ENCODE measurements at regions not wholly inside any gene's neighbourhood (a gene's known extent, or its start where the extent isn't known, plus 50 kb on each side); places are given as distances from the start of the nearest gene placed in this dataset.

- H3K4me3 ChIP-seq (ENCODE audit: low read length) = no peak overlapping the region
- H3K27ac ChIP-seq (ENCODE audit: low read length) = no peak overlapping the region
- H3K9ac ChIP-seq (ENCODE audit: low read length) = no peak overlapping the region
- no peaks in the 10 kb centered on the region for H3K27me3 ChIP-seq (ENCODE audit: control insufficient read depth, insufficient read depth, low read length)
- H3K9me3 ChIP-seq (ENCODE audit: control insufficient read depth, low read depth, low read length) = no peaks in the 10 kb centered on the region
- no peaks in the 10 kb centered on the region for H3K4me1 ChIP-seq (ENCODE audit: control insufficient read depth, low read depth, low read length)
- no peaks in the 10 kb centered on the region for H3K36me3 ChIP-seq (ENCODE audit: control insufficient read depth, low read depth, low read length)
Measured at GRCh38 chr2:238502088-238502810, 75.5 kb downstream of the ASB1 start.

- H3K36me3 ChIP-seq (ENCODE audit: control insufficient read depth, low read depth, low read length) = no peaks in the 10 kb centered on the region
- no peak overlapping the region for H3K9ac ChIP-seq (ENCODE audit: low read length)
- H3K4me1 ChIP-seq (ENCODE audit: control insufficient read depth, low read depth, low read length) = no peaks in the 10 kb centered on the region
- no peaks in the 10 kb centered on the region for H3K9me3 ChIP-seq (ENCODE audit: control insufficient read depth, low read depth, low read length)
- no peaks in the 10 kb centered on the region for H3K27me3 ChIP-seq (ENCODE audit: control insufficient read depth, insufficient read depth, low read length)
- no peak overlapping the region for H3K27ac ChIP-seq (ENCODE audit: low read length)
- H3K4me3 ChIP-seq (ENCODE audit: low read length) = no peak overlapping the region
Measured at GRCh38 chr2:238502956-238503791, 76.4 kb downstream of the ASB1 start.

- H3K9ac ChIP-seq (ENCODE audit: low read length) = no peak overlapping the region
- no peaks in the 10 kb centered on the region for H3K9me3 ChIP-seq (ENCODE audit: control insufficient read depth, low read depth, low read length)
- H3K27me3 ChIP-seq (ENCODE audit: control insufficient read depth, insufficient read depth, low read length) = no peaks in the 10 kb centered on the region
- H3K36me3 ChIP-seq (ENCODE audit: control insufficient read depth, low read depth, low read length) = no peaks in the 10 kb centered on the region
- no peak overlapping the region for H3K4me3 ChIP-seq (ENCODE audit: low read length)
- no peak overlapping the region for H3K27ac ChIP-seq (ENCODE audit: low read length)
- H3K4me1 ChIP-seq (ENCODE audit: control insufficient read depth, low read depth, low read length) = peaks cover 9% of the 10 kb centered on the region
Measured at GRCh38 chr2:238504181-238504931, 77.6 kb downstream of the ASB1 start.

DNA sequence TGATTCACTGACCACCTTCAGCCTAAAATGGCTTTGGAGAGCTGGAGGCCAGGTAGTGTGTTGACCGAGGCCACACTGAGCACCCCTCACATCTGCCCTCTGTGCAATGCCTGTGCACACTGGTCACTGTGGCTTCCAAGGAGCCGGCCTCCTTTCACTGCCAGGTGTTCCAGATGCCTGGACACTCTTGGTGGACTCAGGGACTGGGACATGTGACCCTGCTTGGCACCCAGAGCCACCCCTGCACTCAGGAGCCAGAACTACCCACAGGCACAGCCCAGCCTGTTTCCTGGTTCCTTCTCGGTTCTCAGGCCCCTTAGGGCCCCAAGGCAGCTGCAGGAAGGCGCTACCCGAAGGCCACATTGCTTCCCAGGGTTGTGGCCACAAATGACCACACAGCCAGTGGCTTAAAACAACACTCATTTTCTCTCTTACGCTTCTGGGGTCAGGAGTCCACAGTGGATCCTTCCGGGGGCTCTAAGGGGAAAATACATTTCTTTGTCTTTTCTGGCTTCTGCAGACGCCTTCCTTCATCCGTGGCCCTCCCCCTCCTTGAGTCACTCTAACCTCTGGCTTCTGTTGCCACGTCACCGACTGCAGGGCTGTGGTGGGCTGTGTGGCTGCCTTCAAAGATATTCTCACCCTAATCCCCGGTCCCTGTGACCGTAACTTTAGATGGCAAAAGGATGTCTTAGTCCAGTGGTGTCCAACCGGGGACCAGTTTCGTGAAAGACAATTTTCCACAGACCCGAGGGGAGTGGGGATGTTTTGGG, 78.6 kb downstream of the ASB1 start:
- Histone ChIP-seq H3K4me1 (ENCODE audit: control insufficient read depth, low read depth, low read length) (peaks cover 17% of the 10 kb centered on the region), H3K36me3 (ENCODE audit: control insufficient read depth, low read depth, low read length) (no peaks in the 10 kb centered on the region), H3K27ac (ENCODE audit: low read length) (no peak overlapping the region), H3K27me3 (ENCODE audit: control insufficient read depth, insufficient read depth, low read length) (no peaks in the 10 kb centered on the region), H3K9me3 (ENCODE audit: control insufficient read depth, low read depth, low read length) (no peaks in the 10 kb centered on the region), H3K4me3 (ENCODE audit: low read length) (no peak overlapping the region), H3K9ac (ENCODE audit: low read length) (no peak overlapping the region)

GRCh38 chr2:238505892-238506280, 79.2 kb downstream of the ASB1 start:
- H3K4me3 ChIP-seq (ENCODE audit: low read length) = no peak overlapping the region
- H3K36me3 ChIP-seq (ENCODE audit: control insufficient read depth, low read depth, low read length) = no peaks in the 10 kb centered on the region
- H3K27me3 ChIP-seq (ENCODE audit: control insufficient read depth, insufficient read depth, low read length) = no peaks in the 10 kb centered on the region
- no peak overlapping the region for H3K27ac ChIP-seq (ENCODE audit: low read length)
- no peaks in the 10 kb centered on the region for H3K9me3 ChIP-seq (ENCODE audit: control insufficient read depth, low read depth, low read length)
- peaks cover 23% of the 10 kb centered on the region for H3K4me1 ChIP-seq (ENCODE audit: control insufficient read depth, low read depth, low read length)
- no peak overlapping the region for H3K9ac ChIP-seq (ENCODE audit: low read length)

- H3K27me3 ChIP-seq (ENCODE audit: control insufficient read depth, insufficient read depth, low read length) = no peaks in the 10 kb centered on the region
- peaks cover 23% of the 10 kb centered on the region for H3K4me1 ChIP-seq (ENCODE audit: control insufficient read depth, low read depth, low read length)
- no peak overlapping the region for H3K4me3 ChIP-seq (ENCODE audit: low read length)
- H3K9me3 ChIP-seq (ENCODE audit: control insufficient read depth, low read depth, low read length) = no peaks in the 10 kb centered on the region
- no peak overlapping the region for H3K9ac ChIP-seq (ENCODE audit: low read length)
- no peaks in the 10 kb centered on the region for H3K36me3 ChIP-seq (ENCODE audit: control insufficient read depth, low read depth, low read length)
- H3K27ac ChIP-seq (ENCODE audit: low read length) = no peak overlapping the region
Measured at GRCh38 chr2:238506371-238507068, 79.8 kb downstream of the ASB1 start.

GRCh38 chr2:238507836-238508235, 81.1 kb downstream of the ASB1 start:
- Histone ChIP-seq H3K27ac (ENCODE audit: low read length) (no peak overlapping the region), H3K4me1 (ENCODE audit: control insufficient read depth, low read depth, low read length) (peaks cover 23% of the 10 kb centered on the region), H3K27me3 (ENCODE audit: control insufficient read depth, insufficient read depth, low read length) (no peaks in the 10 kb centered on the region), H3K9me3 (ENCODE audit: control insufficient read depth, low read depth, low read length) (no peaks in the 10 kb centered on the region), H3K36me3 (ENCODE audit: control insufficient read depth, low read depth, low read length) (no peaks in the 10 kb centered on the region), H3K9ac (ENCODE audit: low read length) (no peak overlapping the region), H3K4me3 (ENCODE audit: low read length) (no peak overlapping the region)

- no peak overlapping the region for H3K9ac ChIP-seq (ENCODE audit: low read length)
- peak overlapping the region; percentile 37 for H3K4me3 ChIP-seq (ENCODE audit: low read length)
- no peaks in the 10 kb centered on the region for H3K27me3 ChIP-seq (ENCODE audit: control insufficient read depth, insufficient read depth, low read length)
- peaks cover 23% of the 10 kb centered on the region for H3K4me1 ChIP-seq (ENCODE audit: control insufficient read depth, low read depth, low read length)
- peak overlapping the region; percentile 40 for H3K27ac ChIP-seq (ENCODE audit: low read length)
- H3K9me3 ChIP-seq (ENCODE audit: control insufficient read depth, low read depth, low read length) = no peaks in the 10 kb centered on the region
- H3K36me3 ChIP-seq (ENCODE audit: control insufficient read depth, low read depth, low read length) = no peaks in the 10 kb centered on the region
Measured at GRCh38 chr2:238509151-238509835, 82.6 kb downstream of the ASB1 start.

GRCh38 chr2:238509903-238510302, 83.2 kb downstream of the ASB1 start:
- Histone ChIP-seq H3K4me1 (ENCODE audit: control insufficient read depth, low read depth, low read length) (peaks cover 23% of the 10 kb centered on the region), H3K36me3 (ENCODE audit: control insufficient read depth, low read depth, low read length) (no peaks in the 10 kb centered on the region), H3K4me3 (ENCODE audit: low read length) (peak overlapping the region; percentile 37), H3K9ac (ENCODE audit: low read length) (no peak overlapping the region), H3K27me3 (ENCODE audit: control insufficient read depth, insufficient read depth, low read length) (no peaks in the 10 kb centered on the region), H3K9me3 (ENCODE audit: control insufficient read depth, low read depth, low read length) (no peaks in the 10 kb centered on the region), H3K27ac (ENCODE audit: low read length) (peak overlapping the region; percentile 40)

DNA sequence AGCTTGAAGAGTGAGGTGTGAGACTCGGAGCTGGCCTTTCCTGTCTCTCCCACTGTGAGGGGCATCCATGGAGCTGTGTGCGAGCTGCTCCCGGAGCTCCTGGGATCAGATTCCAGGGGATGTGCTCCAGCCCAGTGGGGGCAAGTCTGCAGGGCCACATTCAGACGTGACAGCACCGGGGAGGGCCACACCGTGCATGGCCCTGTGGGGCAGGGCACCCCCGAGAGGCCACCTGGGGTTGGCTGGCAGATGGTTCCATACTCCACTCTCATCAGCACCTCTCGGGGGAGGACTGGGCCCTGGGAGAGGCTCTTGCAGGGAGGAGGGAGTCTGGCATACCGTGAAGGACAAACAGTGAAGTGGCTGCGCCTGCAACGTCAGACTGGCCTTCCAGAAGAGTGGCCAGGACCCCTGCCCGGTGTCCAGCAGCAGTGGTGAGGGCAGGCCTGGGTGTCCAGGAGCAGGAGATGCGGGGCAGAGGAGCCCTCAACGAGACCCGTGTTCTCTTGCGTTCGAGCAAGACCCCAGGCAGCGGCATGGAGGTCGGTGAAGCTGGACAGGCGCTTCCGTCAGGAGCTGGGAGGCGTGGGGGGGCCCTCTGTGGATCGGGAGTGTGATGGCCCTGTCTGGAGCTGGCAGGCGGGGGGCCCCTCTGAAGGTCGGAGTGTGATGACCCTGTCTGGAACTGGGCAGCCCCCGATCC, 84.3 kb downstream of the ASB1 start:
- Histone ChIP-seq H3K9me3 (ENCODE audit: control insufficient read depth, low read depth, low read length) (no peaks in the 10 kb centered on the region), H3K4me3 (ENCODE audit: low read length) (no peak overlapping the region), H3K27ac (ENCODE audit: low read length) (no peak overlapping the region), H3K9ac (ENCODE audit: low read length) (no peak overlapping the region), H3K4me1 (ENCODE audit: control insufficient read depth, low read depth, low read length) (peaks cover 23% of the 10 kb centered on the region), H3K27me3 (ENCODE audit: control insufficient read depth, insufficient read depth, low read length) (no peaks in the 10 kb centered on the region), H3K36me3 (ENCODE audit: control insufficient read depth, low read depth, low read length) (no peaks in the 10 kb centered on the region)
